GM12872 (cell line): ENCODE measurements at regions not wholly inside any gene's neighbourhood (a gene's known extent, or its start where the extent isn't known, plus 50 kb on each side); places are given as distances from the start of the nearest gene placed in this dataset.

Experiments used
- TF ChIP-seq, protein P1 (sequence below): IDR thresholded peaks from 3 replicates; pipeline ENCODE4 v1.5.1; 2011; ENCODE audit warnings: low read depth, mild to moderate bottlenecking, low read length, moderate library complexity; ENCODE audit not compliant: insufficient read depth

DNA sequence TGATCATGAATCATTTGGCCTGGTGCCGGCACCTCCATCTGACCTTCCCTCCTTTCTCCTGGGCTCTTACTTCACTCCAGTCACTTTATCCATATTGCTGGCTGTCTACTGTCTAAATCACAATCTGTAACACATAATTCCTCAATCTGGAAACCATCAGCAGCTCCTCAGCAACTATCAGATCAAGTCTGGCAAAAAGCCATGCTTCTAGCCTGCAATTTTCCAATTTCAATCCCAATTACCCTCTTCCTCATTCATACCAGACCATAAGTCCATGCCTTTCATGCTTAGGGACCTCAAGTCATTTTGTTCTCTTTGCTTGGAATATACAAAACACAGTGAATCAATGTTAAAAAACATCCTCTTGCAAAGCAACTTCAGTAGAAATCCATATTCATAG lies 882.8 kb upstream of the ANO3 start:
- TF ChIP-seq, protein P1, sequence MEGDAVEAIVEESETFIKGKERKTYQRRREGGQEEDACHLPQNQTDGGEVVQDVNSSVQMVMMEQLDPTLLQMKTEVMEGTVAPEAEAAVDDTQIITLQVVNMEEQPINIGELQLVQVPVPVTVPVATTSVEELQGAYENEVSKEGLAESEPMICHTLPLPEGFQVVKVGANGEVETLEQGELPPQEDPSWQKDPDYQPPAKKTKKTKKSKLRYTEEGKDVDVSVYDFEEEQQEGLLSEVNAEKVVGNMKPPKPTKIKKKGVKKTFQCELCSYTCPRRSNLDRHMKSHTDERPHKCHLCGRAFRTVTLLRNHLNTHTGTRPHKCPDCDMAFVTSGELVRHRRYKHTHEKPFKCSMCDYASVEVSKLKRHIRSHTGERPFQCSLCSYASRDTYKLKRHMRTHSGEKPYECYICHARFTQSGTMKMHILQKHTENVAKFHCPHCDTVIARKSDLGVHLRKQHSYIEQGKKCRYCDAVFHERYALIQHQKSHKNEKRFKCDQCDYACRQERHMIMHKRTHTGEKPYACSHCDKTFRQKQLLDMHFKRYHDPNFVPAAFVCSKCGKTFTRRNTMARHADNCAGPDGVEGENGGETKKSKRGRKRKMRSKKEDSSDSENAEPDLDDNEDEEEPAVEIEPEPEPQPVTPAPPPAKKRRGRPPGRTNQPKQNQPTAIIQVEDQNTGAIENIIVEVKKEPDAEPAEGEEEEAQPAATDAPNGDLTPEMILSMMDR, result no peak

DNA sequence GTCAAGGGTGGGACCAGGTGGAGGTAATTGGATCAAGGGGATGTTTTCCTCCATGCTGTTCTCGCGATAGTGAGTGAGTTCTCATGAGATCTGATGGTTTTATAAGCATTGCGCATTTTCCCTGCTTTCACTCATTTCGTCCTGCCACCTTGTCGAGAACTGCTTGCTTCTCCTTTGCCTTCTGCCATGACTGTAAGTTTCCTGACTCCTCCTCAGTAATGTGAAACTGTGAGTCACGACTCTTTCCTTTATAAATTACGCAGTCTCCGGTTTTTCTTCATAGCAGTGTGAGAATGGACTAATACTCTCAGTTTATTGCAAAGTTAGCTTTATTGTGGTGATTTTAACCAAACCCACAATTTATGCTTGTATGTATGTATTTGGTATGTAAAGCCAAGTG lies 878.5 kb upstream of the ANO3 start:
- TF ChIP-seq, protein P1, result no peak

DNA sequence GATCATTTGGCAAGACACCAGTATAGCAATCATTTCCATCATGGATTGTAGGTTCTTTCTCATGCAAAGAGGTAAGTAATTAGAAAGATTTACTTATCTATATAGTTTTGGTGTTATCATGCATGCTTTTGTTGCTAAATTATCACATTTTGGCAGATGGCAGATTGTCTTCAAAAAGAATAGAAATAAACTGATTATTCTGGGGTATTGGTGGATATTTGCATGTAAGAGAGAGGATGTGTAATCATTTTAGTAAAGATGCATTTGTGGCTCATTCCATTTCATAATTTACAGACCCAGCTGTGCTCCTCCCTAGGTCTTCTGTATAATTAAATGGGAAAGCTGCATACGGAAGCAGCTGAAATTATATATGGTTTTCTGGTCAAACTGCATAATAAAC lies 875.7 kb upstream of the ANO3 start:
- TF ChIP-seq, protein P1, result no peak

DNA sequence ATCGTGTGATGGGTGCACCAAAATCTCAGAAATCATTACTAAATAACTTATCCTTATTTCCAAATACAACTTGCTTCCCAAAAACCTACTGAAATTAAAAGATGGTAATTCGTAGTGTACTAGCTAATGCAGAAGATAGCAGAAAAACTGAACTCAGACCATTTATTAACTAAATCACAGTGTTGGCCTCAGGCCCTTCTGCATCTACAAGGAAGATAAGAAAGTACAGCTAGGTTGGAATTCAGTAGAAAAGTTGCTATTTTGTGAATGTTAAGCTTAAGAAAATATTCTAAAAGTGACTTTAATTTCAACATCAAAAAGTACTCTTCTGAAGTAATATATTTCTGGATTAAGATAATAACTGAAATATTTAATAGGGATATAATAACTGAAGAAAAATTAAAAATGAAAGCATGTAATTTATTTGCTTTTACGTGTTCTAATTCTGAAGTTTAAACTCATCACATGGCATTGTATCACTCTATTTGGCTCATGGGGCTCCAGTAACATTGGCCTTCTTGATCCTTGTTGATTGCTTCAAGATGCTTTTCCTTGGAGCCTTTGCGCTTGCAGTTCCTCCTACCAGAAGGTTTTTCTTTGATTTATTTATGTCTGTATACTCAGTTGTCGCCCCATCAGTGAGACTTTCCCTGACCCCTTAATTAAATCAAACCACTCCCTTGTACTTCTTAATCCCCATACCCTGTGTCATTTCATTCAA lies 847.9 kb upstream of the ANO3 start:
- TF ChIP-seq, protein P1, result no peak

DNA sequence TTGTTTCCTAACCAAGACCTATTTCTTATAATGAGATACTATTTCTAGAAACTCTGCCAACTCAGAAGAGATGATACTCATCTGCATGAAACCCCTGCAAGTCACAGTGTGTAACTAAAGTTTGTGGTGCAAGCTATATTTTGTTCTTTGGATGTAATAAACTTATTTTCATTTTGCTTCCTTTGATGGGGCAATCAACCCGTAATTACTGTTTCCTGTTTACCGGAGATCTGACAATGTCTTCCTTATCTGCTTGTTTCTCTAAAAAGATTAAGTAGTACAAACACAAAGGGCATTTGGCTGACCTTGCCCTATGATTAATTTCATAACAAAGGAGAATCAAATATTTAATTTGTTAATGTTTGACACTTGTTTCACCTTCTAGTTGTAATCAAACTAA lies 846.6 kb upstream of the ANO3 start:
- TF ChIP-seq, protein P1, result no peak

DNA sequence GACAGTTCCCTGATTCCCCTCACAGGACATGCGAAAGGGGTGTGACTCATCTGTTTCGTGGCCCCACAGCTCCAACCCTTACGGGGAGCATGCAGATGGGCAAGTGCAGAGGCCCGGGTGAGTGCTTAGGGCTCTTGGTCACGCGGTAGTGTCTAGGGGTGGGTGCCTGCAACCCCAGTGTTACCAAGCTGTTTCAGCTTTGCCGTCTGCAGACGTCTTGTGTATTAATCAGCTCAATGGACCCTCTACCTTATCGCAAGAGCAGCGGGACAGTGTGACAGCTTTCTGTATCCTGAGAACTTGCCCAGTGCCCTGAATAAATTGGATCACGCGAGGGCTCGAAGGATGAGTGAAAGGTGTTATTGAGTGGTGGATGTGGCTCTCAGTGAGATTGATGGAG lies 816.4 kb upstream of the ANO3 start:
- TF ChIP-seq, protein P1, result no peak

DNA sequence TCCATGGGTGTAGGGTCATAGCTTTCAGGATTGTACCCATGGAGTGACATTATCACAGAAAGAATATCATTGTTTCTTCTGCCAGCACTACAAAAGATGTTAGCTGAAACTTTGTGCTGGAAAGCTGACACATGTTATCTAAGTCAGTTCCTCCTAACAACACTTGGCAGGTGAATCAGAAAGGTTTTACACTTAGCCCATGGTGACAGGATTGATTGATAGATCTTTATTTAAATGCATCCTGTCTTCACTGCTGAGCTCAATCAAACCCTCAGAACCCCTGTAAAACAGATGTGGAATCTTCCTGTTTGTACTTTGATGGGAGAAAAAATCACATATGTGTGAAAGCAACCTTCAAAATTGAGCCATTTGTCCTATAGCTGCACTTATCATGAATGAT lies 811.5 kb upstream of the ANO3 start:
- TF ChIP-seq, protein P1, result no peak

DNA sequence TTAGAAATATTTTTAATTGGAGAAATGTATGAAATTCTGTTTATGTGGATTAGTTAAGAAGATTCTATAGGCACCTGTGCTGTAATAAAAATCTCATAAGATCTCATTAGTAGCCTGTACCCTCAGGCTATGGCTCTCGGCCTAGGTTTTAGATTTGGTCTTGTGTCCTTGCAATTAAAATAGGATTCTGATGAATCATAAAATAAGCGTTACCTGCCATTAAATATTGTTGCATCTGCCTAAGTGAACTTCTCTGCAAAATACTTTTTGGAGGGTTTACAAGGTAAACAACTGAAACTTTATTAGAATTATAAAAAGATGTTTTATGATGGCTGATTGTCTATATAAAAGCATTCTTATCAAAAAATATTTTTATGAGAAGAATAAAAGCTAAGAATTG lies 804.1 kb upstream of the ANO3 start:
- TF ChIP-seq, protein P1, result no peak
